GM12874 (cell line): ENCODE measurements at regions not wholly inside any gene's neighbourhood (a gene's known extent, or its start where the extent isn't known, plus 50 kb on each side); places are given as distances from the start of the nearest gene placed in this dataset.

Source experiments
- CTCF ChIP-seq: IDR thresholded peaks from 2 replicates; pipeline ENCODE4 v1.5.1; 2011; ENCODE audit warnings: low read depth, mild to moderate bottlenecking, control low read depth, low read length, moderate library complexity; ENCODE audit not compliant: insufficient read depth

GRCh38 chr7:46163246-46163645, 242.2 kb upstream of the IGFBP3 start:
- TF ChIP-seq CTCF: no peak

GRCh38 chr7:46162609-46163008, 241.5 kb upstream of the IGFBP3 start:
- no peak for TF ChIP-seq CTCF

GRCh38 chr7:46160861-46161260, 239.8 kb upstream of the IGFBP3 start:
- no peak for TF ChIP-seq CTCF

GRCh38 chr7:46157931-46158330, 236.9 kb upstream of the IGFBP3 start:
- TF ChIP-seq CTCF: no peak

GRCh38 chr7:46157404-46157803, 236.3 kb upstream of the IGFBP3 start:
- TF ChIP-seq CTCF: no peak

- TF ChIP-seq CTCF: no peak
Observed at GRCh38 chr7:46156853-46157252, 235.8 kb upstream of the IGFBP3 start.

GRCh38 chr7:46156086-46156485, 235.0 kb upstream of the IGFBP3 start:
- no peak for TF ChIP-seq CTCF

GRCh38 chr7:46155367-46155766, 234.3 kb upstream of the IGFBP3 start:
- TF ChIP-seq CTCF: no peak
